GM23338 (cell line): ENCODE measurements at regions not wholly inside any gene's neighbourhood (a gene's known extent, or its start where the extent isn't known, plus 50 kb on each side); places are given as distances from the start of the nearest gene placed in this dataset.

Experiments
- ATAC-seq: fragments of 200-7000 bp; cut with Tn5 transposase; 3 replicates; pipeline ENCODE4 v1.9.1; 2020
- DNase-seq: peaks from one replicate; pipeline ENCODE4 v3.0.0-alpha.2; 2015; ENCODE audit warnings: low spot score
- H2AFZ ChIP-seq: fragments of 200-600 bp; sonication (generic); 2 replicates; pipeline ENCODE4 v1.8.0; 2016; ENCODE audit warnings: antibody characterized with exemption, mild to moderate bottlenecking, moderate library complexity
- H3F3A ChIP-seq: fragments of 200-600 bp; sonication (generic); replicated peaks from 2 replicates; pipeline ENCODE4 v1.8.0; 2017; ENCODE audit warnings: antibody characterized with exemption, mixed run types, low read depth
- H3K27ac ChIP-seq: fragments of 200-600 bp; sonication (generic); 2 replicates; pipeline ENCODE4 v1.6.1; 2016; ENCODE audit warnings: low read depth
- H3K27me3 ChIP-seq: fragments of 200-600 bp; sonication (generic); 2 replicates; pipeline ENCODE4 v1.8.0; 2016; ENCODE audit warnings: mild to moderate bottlenecking, mixed run types, moderate library complexity; ENCODE audit not compliant: insufficient read depth
- H3K36me3 ChIP-seq: fragments of 200-600 bp; sonication (generic); 2 replicates; pipeline ENCODE4 v1.8.0; 2016; ENCODE audit warnings: mild to moderate bottlenecking; ENCODE audit not compliant: insufficient read depth
- H3K4me1 ChIP-seq: fragments of 200-600 bp; sonication (generic); 2 replicates; pipeline ENCODE4 v1.8.0; 2016; ENCODE audit warnings: mild to moderate bottlenecking, moderate library complexity; ENCODE audit not compliant: insufficient read depth
- H3K4me2 ChIP-seq: fragments of 200-600 bp; sonication (generic); 2 replicates; pipeline ENCODE4 v1.7.1; 2017; ENCODE audit warnings: mixed run types
- H3K4me3 ChIP-seq: fragments of 200-600 bp; sonication (generic); 2 replicates; pipeline ENCODE4 v1.6.1; 2016; ENCODE audit warnings: mixed run types
- H3K79me2 ChIP-seq: fragments of 200-600 bp; sonication (generic); replicated peaks from 2 replicates; pipeline ENCODE4 v1.8.0; 2017; ENCODE audit warnings: mild to moderate bottlenecking; ENCODE audit not compliant: insufficient read depth
- H3K9me2 ChIP-seq: fragments of 200-600 bp; sonication (generic); 2 replicates; pipeline ENCODE4 v1.8.0; 2017; ENCODE audit not compliant: insufficient read depth
- H4K20me1 ChIP-seq: fragments of 200-600 bp; sonication (generic); replicated peaks from 2 replicates; pipeline ENCODE4 v1.8.0; 2017; ENCODE audit warnings: mild to moderate bottlenecking; ENCODE audit not compliant: insufficient read depth
- H3K27ac Mint-ChIP-seq: 2 replicates; pipeline ENCODE4 v1.8.0; 2020; ENCODE audit warnings: inconsistent platforms, mild to moderate bottlenecking, moderate library complexity, mixed read lengths
- H3K27me3 Mint-ChIP-seq: 3 replicates; pipeline ENCODE4 v1.8.0; 2022; ENCODE audit warnings: low read depth, mild to moderate bottlenecking, moderate library complexity, mixed read lengths, inconsistent platforms; ENCODE audit not compliant: insufficient read depth, poor library complexity
- H3K36me3 Mint-ChIP-seq: 3 replicates; pipeline ENCODE4 v1.8.0; 2021; ENCODE audit warnings: low read depth, mild to moderate bottlenecking, inconsistent platforms, moderate library complexity, mixed read lengths
- H3K4me1 Mint-ChIP-seq: 3 replicates; pipeline ENCODE4 v1.8.0; 2020; ENCODE audit warnings: mild to moderate bottlenecking, inconsistent platforms, mixed read lengths
- H3K4me3 Mint-ChIP-seq: 3 replicates; pipeline ENCODE4 v1.8.0; 2021; ENCODE audit warnings: moderate library complexity, mild to moderate bottlenecking, inconsistent platforms, mixed read lengths
- H3K9me3 Mint-ChIP-seq: 3 replicates; pipeline ENCODE4 v1.8.0; 2020; ENCODE audit warnings: moderate library complexity, mild to moderate bottlenecking, inconsistent platforms, mixed read lengths
- CREB1 ChIP-seq: fragments of 250-450 bp; sonication (Bioruptor Pico); IDR thresholded peaks from 2 replicates; pipeline ENCODE4 v1.5.0; 2020; ENCODE audit warnings: low read depth, mild to moderate bottlenecking, moderate library complexity
- CTCF ChIP-seq, 2 experiments: fragments of 200-600 bp in 1 of 2; sonication (generic) in 1 of 2; conservative IDR thresholded peaks; 2 replicates each; pipeline versions ENCODE4 v1.5.1 to v1.6.1; 2016 to 2017; ENCODE audit warnings: antibody characterized with exemption in 2 of 2, low read depth in 2 of 2, mild to moderate bottlenecking in 2 of 2, moderate library complexity in 1 of 2
- ETS1 ChIP-seq: IDR thresholded peaks from 2 replicates; pipeline ENCODE4 v1.6.1; 2016; ENCODE audit warnings: antibody characterized with exemption
- EZH2 ChIP-seq: fragments of 200-600 bp; sonication (generic); IDR thresholded peaks from one replicate; pipeline ENCODE4 v1.8.0; 2017; ENCODE audit warnings: antibody characterized with exemption, mild to moderate bottlenecking, low read depth; ENCODE audit not compliant: unreplicated experiment
- EZH2phosphoT487 ChIP-seq: fragments of 200-600 bp; sonication (generic); IDR thresholded peaks from one replicate; pipeline ENCODE4 v1.8.1; 2018; ENCODE audit warnings: antibody characterized with exemption; ENCODE audit not compliant: unreplicated experiment
- JUNB ChIP-seq: IDR thresholded peaks from one replicate; pipeline ENCODE4 v1.6.1; 2016; ENCODE audit warnings: antibody characterized with exemption; ENCODE audit not compliant: unreplicated experiment
- NANOG ChIP-seq: IDR thresholded peaks from 2 replicates; pipeline ENCODE4 v1.6.1; 2016; ENCODE audit warnings: antibody characterized with exemption, borderline replicate concordance
- POLR2AphosphoS5 ChIP-seq: IDR thresholded peaks from 2 replicates; pipeline ENCODE4 v1.6.1; 2016; ENCODE audit warnings: antibody characterized with exemption, low read depth
- REST ChIP-seq: IDR thresholded peaks from one replicate; pipeline ENCODE4 v1.6.1; 2018; ENCODE audit warnings: antibody characterized with exemption; ENCODE audit not compliant: unreplicated experiment
- STAT1 ChIP-seq: IDR thresholded peaks from one replicate; pipeline ENCODE4 v1.6.1; 2016; ENCODE audit warnings: antibody characterized with exemption; ENCODE audit not compliant: unreplicated experiment
- ZNF114 ChIP-seq: fragments of 250-450 bp; sonication (Bioruptor Pico); IDR thresholded peaks from 2 replicates; pipeline ENCODE4 v1.5.0; 2020; ENCODE audit warnings: mild to moderate bottlenecking, moderate library complexity
- ZNF331 ChIP-seq: fragments of 250-450 bp; sonication (Bioruptor Pico); IDR thresholded peaks from 2 replicates; pipeline ENCODE4 v1.5.0; 2020; ENCODE audit warnings: low read depth, mild to moderate bottlenecking, moderate library complexity
- ZNF462 ChIP-seq: fragments of 250-450 bp; sonication (Bioruptor Pico); IDR thresholded peaks from 2 replicates; pipeline ENCODE4 v1.5.0; 2020; ENCODE audit warnings: mild to moderate bottlenecking, moderate library complexity

GRCh38 chr2:6497048-6497447 lies 368.7 kb downstream of the CMPK2 start:
- TF ChIP-seq REST (no peak), POLR2AphosphoS5 (no peak), EZH2 (no peak), ZNF462 (no peak), CREB1 (no peak), JUNB (no peak), CTCF (conservative IDR thresholded peaks at IDR 0.05; ENCODE audit: low read depth in 2 of 2) (no peak), ZNF114 (no peak), ZNF331 (no peak), NANOG (no peak), EZH2phosphoT487 (no peak), ETS1 (no peak), STAT1 (no peak)
- no peaks in the 10 kb centered on the region for H4K20me1 ChIP-seq
- H3K36me3 ChIP-seq, result no peaks in the 10 kb centered on the region
- no peak overlapping the region for H3K4me2 ChIP-seq
- no peaks in the 10 kb centered on the region for H3F3A ChIP-seq
- Mint-ChIP-seq H3K27me3 (no peaks in the 10 kb centered on the region), H3K4me3 (no peak overlapping the region), H3K9me3 (peaks cover 66% of the 10 kb centered on the region), H3K27ac (no peak overlapping the region), H3K4me1 (no peaks in the 10 kb centered on the region), H3K36me3 (peaks cover 3% of the 10 kb centered on the region; the same call in 2 of the 3 replicates)
- no peak for DNase-seq
- H3K4me3 ChIP-seq, result no peak overlapping the region
- H3K9me2 ChIP-seq, result no peaks in the 10 kb centered on the region
- H3K27ac ChIP-seq, result no peak overlapping the region
- no peak for ATAC-seq
- H3K79me2 ChIP-seq, result no peaks in the 10 kb centered on the region
- H3K4me1 ChIP-seq, result no peaks in the 10 kb centered on the region
- H2AFZ ChIP-seq, result no peak overlapping the region
- no peaks in the 10 kb centered on the region for H3K27me3 ChIP-seq
